PFSK-1 (cell line): ENCODE measurements at regions not wholly inside any gene's neighbourhood (a gene's known extent, or its start where the extent isn't known, plus 50 kb on each side); places are given as distances from the start of the nearest gene placed in this dataset.

Experiments
- FOXP2 ChIP-seq: optimal IDR thresholded peaks from 2 replicates; pipeline ENCODE3; 2011; ENCODE audit warnings: borderline replicate concordance, control low read depth, inconsistent platforms; ENCODE audit not compliant: insufficient read depth; ENCODE audit errors: extremely low read length, extremely low read depth
- POLR2AphosphoS5 ChIP-seq: IDR thresholded peaks from 2 replicates; pipeline ENCODE4 v1.6.1; 2012; ENCODE audit warnings: low read depth, mild to moderate bottlenecking, control low read depth, low read length, moderate library complexity
- REST ChIP-seq, 2 experiments: IDR thresholded peaks; 2 replicates each; pipeline versions ENCODE4 v1.6.1 to v1.8.0; 2011 to 2012; ENCODE audit warnings: low read depth in 2 of 2, low read length in 2 of 2, control low read depth in 1 of 2, inconsistent platforms in 1 of 2, mild to moderate bottlenecking in 1 of 2, moderate library complexity in 1 of 2; ENCODE audit not compliant: insufficient read depth in 1 of 2
- SIN3A ChIP-seq: IDR thresholded peaks from 2 replicates; pipeline ENCODE4 v1.6.1; 2012; ENCODE audit warnings: mild to moderate bottlenecking, low read length, moderate library complexity, borderline replicate concordance; ENCODE audit not compliant: insufficient read depth
- TAF1 ChIP-seq: IDR thresholded peaks from 2 replicates; pipeline ENCODE4 v1.6.1; 2012; ENCODE audit warnings: low read length, control low read depth, borderline replicate concordance; ENCODE audit not compliant: insufficient read depth

- TF ChIP-seq FOXP2 (no peak), REST (IDR thresholded peaks at IDR 0.05; ENCODE audit: insufficient read depth in 1 of 2, low read depth in 2 of 2, low read length in 2 of 2) (no peak), POLR2AphosphoS5 (no peak), SIN3A (no peak), TAF1 (no peak)
Measured at GRCh38 chrX:7390441-7390840, 242.5 kb upstream of the PUDP start.

GRCh38 chrX:7389576-7389975 is 241.6 kb upstream of the PUDP start:
- no peak for TF ChIP-seq SIN3A
- TF ChIP-seq POLR2AphosphoS5: no peak
- no peak for TF ChIP-seq REST (IDR thresholded peaks at IDR 0.05; ENCODE audit: insufficient read depth in 1 of 2, low read depth in 2 of 2, low read length in 2 of 2)
- no peak for TF ChIP-seq FOXP2
- TF ChIP-seq TAF1: no peak

- no peak for TF ChIP-seq FOXP2
- TF ChIP-seq REST (IDR thresholded peaks at IDR 0.05; ENCODE audit: insufficient read depth in 1 of 2, low read depth in 2 of 2, low read length in 2 of 2): no peak
Measured at GRCh38 chrX:7385131-7385530, 237.2 kb upstream of the PUDP start.

GRCh38 chrX:7378406-7378805 is 230.5 kb upstream of the PUDP start:
- TF ChIP-seq POLR2AphosphoS5: no peak
- no peak for TF ChIP-seq FOXP2
- TF ChIP-seq REST (IDR thresholded peaks at IDR 0.05; ENCODE audit: insufficient read depth in 1 of 2, low read depth in 2 of 2, low read length in 2 of 2): no peak
- TF ChIP-seq TAF1: no peak
- TF ChIP-seq SIN3A: no peak

- TF ChIP-seq SIN3A (no peak), POLR2AphosphoS5 (no peak), TAF1 (no peak)
Measured at GRCh38 chrX:7372825-7373525, 225.0 kb upstream of the PUDP start.
